HL-60 (cell line): ENCODE measurements at regions not wholly inside any gene's neighbourhood (a gene's known extent, or its start where the extent isn't known, plus 50 kb on each side); places are given as distances from the start of the nearest gene placed in this dataset.

Experiments
- DNase-seq, 2 experiments: peaks; one replicate each; pipeline ENCODE4 v3.0.0-alpha.2; 2010 to 2020; ENCODE audit warnings: low read depth in 1 of 2, low spot score in 1 of 2
- H3K27ac ChIP-seq: fragments of 250-450 bp; sonication (Bioruptor Pico); replicated peaks from 2 replicates; pipeline ENCODE4 v1.5.1; 2020; ENCODE audit warnings: mild to moderate bottlenecking, moderate library complexity
- H3K27me3 ChIP-seq: fragments of 250-450 bp; sonication (Bioruptor Pico); 2 replicates; pipeline ENCODE4 v1.5.1; 2021; ENCODE audit warnings: mild to moderate bottlenecking, moderate library complexity; ENCODE audit not compliant: insufficient read depth, poor library complexity, severe bottlenecking
- H3K4me3 ChIP-seq: replicated peaks from 2 replicates; pipeline ENCODE4 v1.5.1; 2011; ENCODE audit warnings: mild to moderate bottlenecking, control low read depth, low read length; ENCODE audit not compliant: insufficient read depth
- CTCF ChIP-seq: IDR thresholded peaks from one replicate; pipeline ENCODE4 v1.5.1; 2011; ENCODE audit warnings: low read length, control low read depth, inconsistent platforms; ENCODE audit not compliant: insufficient read depth
- GABPA ChIP-seq: IDR thresholded peaks from 2 replicates; pipeline ENCODE4 v1.6.1; 2012; ENCODE audit warnings: low read depth
- POLR2AphosphoS5 ChIP-seq: IDR thresholded peaks from 2 replicates; pipeline ENCODE4 v1.6.1; 2012; ENCODE audit warnings: low read depth
- SPI1 ChIP-seq: IDR thresholded peaks from 2 replicates; pipeline ENCODE4 v1.6.1; 2012; ENCODE audit warnings: low read depth, mild to moderate bottlenecking, borderline replicate concordance
- TF ChIP-seq, protein P1 (sequence below): IDR thresholded peaks from 2 replicates; pipeline ENCODE4 v1.6.1; 2012; ENCODE audit warnings: low read depth; ENCODE audit not compliant: insufficient replicate concordance

DNA sequence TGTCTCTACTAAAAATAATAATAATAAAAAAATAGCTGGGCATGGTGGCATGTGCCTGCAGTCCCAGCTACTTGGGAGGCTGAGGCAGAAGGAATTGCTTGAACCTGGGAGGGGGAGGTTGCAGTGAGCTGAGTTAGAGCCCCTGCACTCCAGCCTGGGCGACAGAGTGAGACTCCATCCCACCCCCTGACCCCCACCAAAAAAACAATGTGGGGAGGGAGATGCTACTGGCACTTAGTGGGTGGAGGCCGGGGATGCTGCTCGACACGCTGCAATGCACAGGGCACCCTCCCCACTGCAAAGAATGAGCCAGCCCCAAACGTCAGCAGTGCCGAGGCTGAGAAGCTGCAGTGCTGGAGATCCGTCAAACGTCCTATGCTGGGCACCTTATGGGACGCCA is 77.5 kb upstream of the MAP1LC3B2 start:
- no peak for DNase-seq
- TF ChIP-seq POLR2AphosphoS5: no peak
- no peak for TF ChIP-seq CTCF
- no peak for TF ChIP-seq SPI1
- TF ChIP-seq, protein P1, sequence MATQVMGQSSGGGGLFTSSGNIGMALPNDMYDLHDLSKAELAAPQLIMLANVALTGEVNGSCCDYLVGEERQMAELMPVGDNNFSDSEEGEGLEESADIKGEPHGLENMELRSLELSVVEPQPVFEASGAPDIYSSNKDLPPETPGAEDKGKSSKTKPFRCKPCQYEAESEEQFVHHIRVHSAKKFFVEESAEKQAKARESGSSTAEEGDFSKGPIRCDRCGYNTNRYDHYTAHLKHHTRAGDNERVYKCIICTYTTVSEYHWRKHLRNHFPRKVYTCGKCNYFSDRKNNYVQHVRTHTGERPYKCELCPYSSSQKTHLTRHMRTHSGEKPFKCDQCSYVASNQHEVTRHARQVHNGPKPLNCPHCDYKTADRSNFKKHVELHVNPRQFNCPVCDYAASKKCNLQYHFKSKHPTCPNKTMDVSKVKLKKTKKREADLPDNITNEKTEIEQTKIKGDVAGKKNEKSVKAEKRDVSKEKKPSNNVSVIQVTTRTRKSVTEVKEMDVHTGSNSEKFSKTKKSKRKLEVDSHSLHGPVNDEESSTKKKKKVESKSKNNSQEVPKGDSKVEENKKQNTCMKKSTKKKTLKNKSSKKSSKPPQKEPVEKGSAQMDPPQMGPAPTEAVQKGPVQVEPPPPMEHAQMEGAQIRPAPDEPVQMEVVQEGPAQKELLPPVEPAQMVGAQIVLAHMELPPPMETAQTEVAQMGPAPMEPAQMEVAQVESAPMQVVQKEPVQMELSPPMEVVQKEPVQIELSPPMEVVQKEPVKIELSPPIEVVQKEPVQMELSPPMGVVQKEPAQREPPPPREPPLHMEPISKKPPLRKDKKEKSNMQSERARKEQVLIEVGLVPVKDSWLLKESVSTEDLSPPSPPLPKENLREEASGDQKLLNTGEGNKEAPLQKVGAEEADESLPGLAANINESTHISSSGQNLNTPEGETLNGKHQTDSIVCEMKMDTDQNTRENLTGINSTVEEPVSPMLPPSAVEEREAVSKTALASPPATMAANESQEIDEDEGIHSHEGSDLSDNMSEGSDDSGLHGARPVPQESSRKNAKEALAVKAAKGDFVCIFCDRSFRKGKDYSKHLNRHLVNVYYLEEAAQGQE: no peak
- TF ChIP-seq GABPA: no peak
- Histone ChIP-seq H3K4me3 (no peak overlapping the region), H3K27me3 (no peaks in the 10 kb centered on the region), H3K27ac (no peak overlapping the region)

GRCh38 chr12:116482179-116482578 is 77.0 kb upstream of the MAP1LC3B2 start:
- H3K27ac ChIP-seq: no peak overlapping the region
- no peak for TF ChIP-seq SPI1
- TF ChIP-seq, protein P1: no peak
- no peak for TF ChIP-seq CTCF
- no peak for TF ChIP-seq GABPA
- no peak for TF ChIP-seq POLR2AphosphoS5
- no peaks in the 10 kb centered on the region for H3K27me3 ChIP-seq
- no peak for DNase-seq
- H3K4me3 ChIP-seq: no peak overlapping the region

DNA sequence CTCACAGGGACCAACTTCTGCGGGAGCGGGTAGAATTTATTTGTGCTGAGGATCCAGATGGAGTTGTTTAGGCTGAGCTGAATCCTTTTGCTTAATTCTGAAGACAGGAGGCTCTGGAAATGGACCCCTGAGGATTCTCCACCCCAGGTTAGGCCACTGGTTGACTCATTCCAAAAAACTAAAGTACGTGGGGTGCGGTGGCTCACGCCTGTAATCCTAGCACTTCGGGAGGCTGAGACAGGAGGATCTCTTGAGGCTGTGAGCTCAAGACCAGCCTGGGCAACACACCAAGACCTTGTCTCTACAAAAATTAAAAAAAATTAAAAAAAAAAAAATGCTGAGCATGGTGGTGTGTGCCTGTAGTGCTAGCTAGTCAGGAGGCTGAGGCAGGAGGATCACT is 76.3 kb upstream of the MAP1LC3B2 start:
- DNase-seq: no peak
- H3K27me3 ChIP-seq: no peaks in the 10 kb centered on the region
- no peak overlapping the region for H3K27ac ChIP-seq
- no peak for TF ChIP-seq POLR2AphosphoS5
- TF ChIP-seq SPI1: no peak
- TF ChIP-seq GABPA: no peak
- no peak for TF ChIP-seq CTCF
- TF ChIP-seq, protein P1: no peak
- no peak overlapping the region for H3K4me3 ChIP-seq
